ENCODE measurements at regions not wholly inside any gene's neighbourhood (a gene's known extent, or its start where the extent isn't known, plus 50 kb on each side); places are given as distances from the start of the nearest gene placed in this dataset.

GRCh38 chr4:100026066-100026465, 76.0 kb upstream of the H2AZ1 start:
- H3K4me3 ChIP-seq (ENCODE audit: low read depth, low read length): no peak overlapping the region
- no peak for TF ChIP-seq CTCF (IDR thresholded peaks at IDR 0.05; ENCODE audit: insufficient read depth, low read length)
- no peak for DNase-seq (ENCODE audit: low read depth)

GRCh38 chr4:100023800-100024199, 73.7 kb upstream of the H2AZ1 start:
- H3K4me3 ChIP-seq (ENCODE audit: low read depth, low read length): no peak overlapping the region
- TF ChIP-seq CTCF (IDR thresholded peaks at IDR 0.05; ENCODE audit: insufficient read depth, low read length): no peak
- DNase-seq (ENCODE audit: low read depth): no peak

GRCh38 chr4:100022792-100023222, 72.7 kb upstream of the H2AZ1 start:
- DNase-seq (ENCODE audit: low read depth): no peak
- TF ChIP-seq CTCF (IDR thresholded peaks at IDR 0.05; ENCODE audit: insufficient read depth, low read length): no peak

GRCh38 chr4:100019821-100020220, 69.7 kb upstream of the H2AZ1 start:
- TF ChIP-seq CTCF (IDR thresholded peaks at IDR 0.05; ENCODE audit: insufficient read depth, low read length): no peak
- H3K4me3 ChIP-seq (ENCODE audit: low read depth, low read length): no peak overlapping the region
- no peak for DNase-seq (ENCODE audit: low read depth)

More at GRCh38 chr4:100022792-100023222, 72.7 kb upstream of the H2AZ1 start:
- H3K4me3 ChIP-seq (ENCODE audit: low read depth, low read length): no peak overlapping the region

GRCh38 chr4:100017637-100018310, 67.7 kb upstream of the H2AZ1 start:
- H3K4me3 ChIP-seq (ENCODE audit: low read depth, low read length): no peak overlapping the region
- DNase-seq (ENCODE audit: low read depth): no peak
- no peak for TF ChIP-seq CTCF (IDR thresholded peaks at IDR 0.05; ENCODE audit: insufficient read depth, low read length)

GRCh38 chr4:100016191-100016590, 66.1 kb upstream of the H2AZ1 start:
- H3K4me3 ChIP-seq (ENCODE audit: low read depth, low read length): no peak overlapping the region
- no peak for TF ChIP-seq CTCF (IDR thresholded peaks at IDR 0.05; ENCODE audit: insufficient read depth, low read length)
- no peak for DNase-seq (ENCODE audit: low read depth)

GRCh38 chr4:100014616-100015015, 64.5 kb upstream of the H2AZ1 start:
- no peak overlapping the region for H3K4me3 ChIP-seq (ENCODE audit: low read depth, low read length)
- DNase-seq (ENCODE audit: low read depth): no peak
- no peak for TF ChIP-seq CTCF (IDR thresholded peaks at IDR 0.05; ENCODE audit: insufficient read depth, low read length)

All from fibroblast of the aortic adventitia (primary cell).